GM21390 (cell line): ENCODE measurements at regions not wholly inside any gene's neighbourhood (a gene's known extent, or its start where the extent isn't known, plus 50 kb on each side); places are given as distances from the start of the nearest gene placed in this dataset.

Experiments used
- ATAC-seq: cut with Tn5 transposase; IDR thresholded peaks from one replicate; pipeline ENCODE4 v1.9.1; 2021; ENCODE audit not compliant: unreplicated experiment

DNA sequence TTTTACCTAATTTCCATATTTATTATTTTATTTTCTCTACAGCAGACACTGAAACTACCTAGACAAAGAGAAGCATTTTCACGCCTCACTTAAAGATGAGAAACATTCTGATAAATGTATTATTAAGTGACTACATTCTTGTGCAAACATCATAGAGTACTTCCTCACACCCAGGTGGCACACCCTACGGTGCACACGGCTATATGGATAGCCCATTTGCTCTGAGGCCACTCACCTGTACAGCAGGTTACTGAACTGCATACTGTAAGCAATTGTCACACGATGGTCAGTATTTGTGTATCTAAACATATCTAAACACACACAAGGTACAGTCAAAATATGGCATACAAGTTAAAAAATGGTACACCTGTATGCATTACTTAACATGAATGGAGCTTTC lies 481.4 kb downstream of the CMPK2 start:
- ATAC-seq = no peak

DNA sequence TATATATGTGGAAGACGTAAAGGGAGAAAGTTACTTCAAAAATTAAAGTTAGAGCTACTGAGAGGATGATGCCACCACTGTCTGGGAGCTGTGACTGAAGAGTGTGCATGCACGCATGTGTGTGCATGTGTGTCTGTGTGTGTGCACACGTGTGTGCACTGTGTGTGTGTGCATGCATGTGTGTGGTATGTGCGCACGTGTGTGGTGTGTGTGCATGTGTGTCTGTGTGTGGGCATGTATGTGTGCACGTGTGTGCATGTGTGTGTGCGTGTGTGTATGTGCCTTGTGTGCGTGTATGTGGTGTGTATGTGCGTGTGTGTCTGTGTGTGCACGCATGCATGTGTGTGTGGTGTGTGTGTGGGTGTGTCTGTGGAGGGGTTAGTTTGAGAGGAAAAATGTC lies 473.4 kb downstream of the CMPK2 start:
- no peak for ATAC-seq

DNA sequence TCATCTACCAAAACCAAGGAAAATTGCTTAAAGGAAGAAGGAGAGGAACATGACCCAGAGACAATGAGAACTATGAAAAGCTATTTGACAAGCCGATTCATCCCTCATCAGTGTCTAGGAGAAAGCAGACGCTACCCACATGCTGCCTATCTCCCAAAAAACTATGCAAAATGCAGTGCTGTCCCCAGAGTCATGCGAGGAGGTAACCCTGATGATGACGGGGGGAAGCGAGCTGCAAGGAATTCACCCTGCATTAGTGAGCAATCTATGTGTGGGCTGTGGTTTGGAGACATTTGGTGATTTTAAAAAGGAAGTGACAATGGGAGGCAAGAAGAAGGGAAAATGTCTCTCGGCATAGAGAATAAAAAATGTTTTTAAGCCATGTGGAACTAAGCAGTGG lies 472.7 kb downstream of the CMPK2 start:
- ATAC-seq = no peak

DNA sequence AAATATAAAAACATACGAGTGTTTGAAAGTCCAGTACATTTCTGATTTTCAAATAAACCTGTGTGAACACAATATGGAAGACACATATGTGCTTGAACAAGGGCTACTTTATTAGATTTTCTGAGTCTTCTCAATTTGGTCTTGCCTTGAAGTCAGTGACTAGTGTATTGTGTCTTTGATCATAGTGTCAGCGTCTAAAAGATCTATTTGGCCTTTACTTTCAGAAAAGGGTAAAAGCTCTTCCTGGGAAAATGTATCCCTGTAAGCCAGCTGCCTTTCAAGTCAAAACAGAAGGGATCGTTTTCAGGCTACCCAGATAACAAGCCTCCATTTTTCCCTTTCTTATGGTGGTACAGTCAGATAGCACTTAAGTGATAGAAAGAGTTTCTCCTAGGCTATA lies 471.9 kb downstream of the CMPK2 start:
- no peak for ATAC-seq

DNA sequence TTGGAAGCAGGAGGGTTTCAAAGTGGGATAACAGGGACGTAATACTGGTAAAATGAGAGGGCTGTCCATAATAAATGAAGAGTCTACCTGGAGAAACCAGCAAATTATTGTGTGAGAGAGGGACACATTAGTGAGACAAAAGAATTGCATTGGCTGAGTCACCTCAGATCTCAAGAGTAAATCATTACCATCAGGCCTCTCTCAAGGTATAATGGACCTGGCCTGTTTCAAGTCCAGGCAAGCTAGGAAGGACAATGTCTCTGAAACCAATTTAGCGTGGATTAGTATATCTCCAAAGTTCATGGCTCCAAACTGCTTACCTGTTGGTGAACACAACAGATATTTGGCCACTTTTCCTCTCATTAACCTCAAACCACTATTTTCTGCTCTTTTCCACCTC lies 471.4 kb downstream of the CMPK2 start:
- no peak for ATAC-seq

DNA sequence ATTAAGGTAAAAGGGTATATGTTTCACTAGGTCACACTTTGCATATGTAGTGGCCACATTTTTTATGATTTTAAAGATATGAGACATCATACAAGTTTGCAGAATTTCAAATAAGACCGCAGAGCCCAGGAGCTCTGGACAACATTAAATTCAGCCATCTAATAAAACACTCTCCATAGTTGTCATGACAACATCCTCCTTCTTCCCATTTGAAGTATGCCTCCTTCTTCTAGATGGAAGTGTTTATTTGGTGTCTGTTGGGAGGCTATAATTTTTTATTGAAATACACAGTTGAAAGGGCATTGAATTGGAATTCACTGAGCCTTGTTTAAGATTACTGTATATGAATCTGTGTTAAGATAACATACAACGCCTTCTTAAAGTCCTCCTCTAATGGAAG lies 467.3 kb downstream of the CMPK2 start:
- ATAC-seq = no peak

DNA sequence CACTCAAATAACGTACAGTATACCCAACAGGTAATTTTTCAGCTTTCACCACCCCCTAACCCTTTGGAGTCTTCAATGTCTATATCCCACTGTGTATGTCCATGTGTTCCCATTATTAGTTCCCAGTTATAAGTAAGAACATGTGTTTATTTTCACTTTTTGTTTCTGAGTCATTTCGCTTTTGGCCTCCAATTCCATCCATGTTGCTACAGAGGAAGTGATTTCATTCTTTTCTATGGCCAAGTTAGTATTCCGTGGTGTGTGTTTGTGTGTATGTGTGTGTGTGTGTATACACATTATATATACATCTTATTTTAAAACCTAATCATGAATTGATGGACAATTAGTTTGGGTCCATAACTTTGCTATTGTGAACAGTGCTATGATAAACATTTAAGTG lies 464.4 kb downstream of the CMPK2 start:
- ATAC-seq = no peak

DNA sequence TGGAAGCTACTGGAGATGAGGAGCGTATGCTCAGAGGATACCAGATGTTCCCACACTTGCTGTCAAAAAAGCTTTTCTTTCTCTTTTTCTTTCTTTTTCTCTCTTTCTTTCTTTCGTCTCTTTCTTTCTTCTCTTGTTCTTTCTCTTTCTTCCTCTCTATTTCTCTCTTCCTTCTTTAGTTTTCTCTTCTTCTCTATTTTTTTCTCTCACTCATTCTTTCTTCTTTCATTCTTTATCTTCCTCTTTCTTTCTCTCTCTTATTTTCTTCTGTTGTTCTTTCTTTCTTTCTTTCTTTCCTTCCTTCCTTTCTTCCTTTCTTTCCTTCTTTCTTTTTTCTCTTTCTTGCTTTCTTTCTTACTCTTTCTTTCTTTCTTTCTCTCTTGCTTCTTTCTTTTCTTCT lies 457.6 kb downstream of the CMPK2 start:
- no peak for ATAC-seq

DNA sequence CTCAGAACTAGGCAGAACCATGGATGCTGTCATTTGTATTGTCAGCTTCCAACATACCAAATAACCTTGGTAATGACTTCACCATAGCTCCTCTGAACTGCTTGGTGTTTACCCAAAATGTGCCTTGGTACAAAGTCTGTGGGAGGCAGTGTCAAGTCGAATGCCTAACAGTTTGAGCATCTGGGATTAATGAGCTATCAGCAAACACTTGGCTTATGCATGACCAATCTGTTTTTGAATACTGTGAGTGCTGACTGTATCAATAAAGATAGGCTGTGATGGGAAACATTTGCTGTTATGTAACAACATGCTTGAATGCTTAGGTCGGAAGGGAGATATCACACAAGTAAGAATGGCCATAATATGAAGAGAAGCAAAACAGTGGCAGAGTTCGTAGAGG lies 455.4 kb downstream of the CMPK2 start:
- no peak for ATAC-seq

DNA sequence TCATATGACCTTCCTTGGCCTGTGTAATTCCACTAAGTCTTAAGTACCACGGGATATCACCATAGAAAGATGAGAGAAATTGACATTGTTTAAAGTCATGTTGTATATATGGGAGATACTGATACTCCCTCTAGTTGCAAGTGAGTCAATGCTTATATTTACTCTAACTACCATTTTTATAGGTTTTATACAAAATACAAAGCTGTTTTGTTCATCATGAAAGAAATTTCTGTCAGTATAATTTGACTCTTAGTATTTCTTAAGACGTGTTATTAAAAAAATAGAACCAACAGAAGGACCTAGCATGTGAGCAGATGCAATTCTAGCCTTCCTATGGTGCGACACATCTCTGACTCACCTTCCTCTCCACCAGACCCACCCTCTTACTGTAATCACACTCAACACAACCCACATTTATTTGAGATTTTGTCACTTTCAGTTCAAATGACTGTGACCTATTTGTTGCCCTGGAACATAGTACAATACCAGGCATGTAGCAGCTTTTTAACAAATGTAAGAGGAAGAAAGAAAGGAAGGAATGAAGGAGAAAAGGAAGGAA lies 453.1 kb downstream of the CMPK2 start:
- no peak for ATAC-seq

DNA sequence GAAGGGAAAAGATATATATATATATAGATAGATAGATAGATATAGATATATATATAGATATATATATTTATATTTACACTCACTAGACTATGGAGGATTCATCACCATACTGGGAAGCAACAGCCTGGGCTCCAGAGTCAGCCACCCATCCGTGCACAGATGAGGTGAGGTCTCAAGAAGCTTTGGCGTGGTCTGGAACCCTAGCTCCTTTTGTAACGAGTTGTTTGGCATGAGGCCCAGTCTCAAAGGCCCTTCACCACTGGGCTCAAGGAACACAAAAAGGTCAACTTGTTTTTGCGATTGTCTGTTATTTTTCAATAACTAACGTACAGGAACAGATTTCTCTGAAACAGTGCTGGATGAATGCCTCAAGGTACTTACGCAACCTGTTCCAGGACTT lies 448.7 kb downstream of the CMPK2 start:
- no peak for ATAC-seq

DNA sequence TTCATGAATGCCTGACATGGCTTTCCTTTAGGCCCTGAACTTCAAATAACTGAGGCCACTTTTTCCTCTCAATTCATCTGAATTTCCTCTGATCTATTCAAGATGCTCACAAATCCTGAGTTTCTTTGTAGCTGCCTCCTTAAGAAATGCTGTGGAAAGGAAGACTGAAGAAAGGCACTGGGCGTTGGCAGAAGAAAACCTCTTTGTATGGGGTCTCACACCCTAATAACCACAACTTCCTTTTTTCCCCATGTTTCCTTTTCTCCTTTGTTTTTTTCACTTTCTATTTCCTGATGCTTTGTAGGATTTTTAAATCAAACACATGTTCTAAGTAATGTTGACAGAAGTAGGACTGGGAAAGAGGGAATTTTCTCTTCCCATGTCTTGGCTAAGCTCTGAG lies 447.4 kb downstream of the CMPK2 start:
- no peak for ATAC-seq

DNA sequence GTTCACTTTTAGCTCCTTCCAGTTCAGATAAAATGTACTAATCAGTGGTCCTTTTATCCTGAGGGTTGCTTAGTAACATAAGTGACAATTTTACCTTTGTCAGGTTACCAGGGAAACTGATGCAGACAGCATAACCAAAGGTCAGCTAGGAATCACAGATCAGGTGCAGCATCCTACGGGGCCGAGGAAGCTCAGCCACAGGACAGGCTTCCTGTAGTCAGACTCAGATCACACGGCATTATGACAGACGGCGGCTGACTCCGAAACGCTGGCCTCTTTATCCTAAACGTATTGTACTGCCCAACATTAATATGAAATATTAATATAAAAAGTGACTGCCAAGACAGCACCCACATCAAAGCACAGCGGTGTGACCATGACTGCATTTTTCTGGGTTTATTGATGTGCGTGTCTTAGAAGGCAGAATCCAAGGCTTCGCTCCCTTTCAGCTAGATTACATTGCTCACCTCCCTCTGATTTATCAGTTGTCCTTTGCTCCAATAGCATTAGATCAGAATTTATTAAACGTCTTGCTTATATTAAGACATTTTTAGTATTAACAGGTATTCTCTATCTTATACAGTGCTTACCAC lies 444.5 kb downstream of the CMPK2 start:
- no peak for ATAC-seq

DNA sequence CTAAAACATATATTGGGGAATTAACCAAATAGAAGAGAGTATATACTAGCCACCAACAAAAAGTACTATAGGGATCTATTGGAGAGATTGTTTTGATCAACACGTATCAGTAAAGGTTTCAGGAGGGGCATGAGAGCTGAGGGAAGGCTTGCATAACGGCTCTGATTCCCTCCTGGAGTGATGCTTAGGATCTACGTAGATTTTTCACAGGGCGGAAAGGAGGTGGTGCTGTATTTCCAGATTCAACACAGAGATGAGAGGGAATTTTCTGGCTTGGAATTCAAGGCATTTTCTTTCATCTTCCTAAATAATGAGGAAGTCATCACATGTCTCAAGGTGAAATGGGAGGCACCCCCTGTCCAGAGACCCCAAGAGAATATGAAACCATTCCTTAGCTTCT lies 443.8 kb downstream of the CMPK2 start:
- ATAC-seq = no peak

DNA sequence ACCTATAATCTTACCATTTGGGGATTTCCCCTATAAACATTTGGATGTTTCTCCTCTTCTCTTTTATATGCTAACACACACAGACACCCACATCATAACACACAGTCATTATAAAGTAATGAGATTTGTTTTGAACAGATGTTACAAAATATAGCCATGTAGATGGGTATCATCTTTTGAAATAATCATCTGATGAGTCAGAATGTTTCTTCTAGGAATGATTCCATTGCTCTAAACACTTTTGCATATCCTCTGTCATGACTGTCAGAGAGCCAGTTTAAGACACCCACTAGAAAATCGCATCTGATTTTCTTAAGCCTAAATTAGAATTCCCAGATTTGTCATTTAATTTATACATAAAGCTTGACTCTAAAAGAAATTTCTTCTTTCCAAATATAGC lies 442.6 kb downstream of the CMPK2 start:
- ATAC-seq = no peak

DNA sequence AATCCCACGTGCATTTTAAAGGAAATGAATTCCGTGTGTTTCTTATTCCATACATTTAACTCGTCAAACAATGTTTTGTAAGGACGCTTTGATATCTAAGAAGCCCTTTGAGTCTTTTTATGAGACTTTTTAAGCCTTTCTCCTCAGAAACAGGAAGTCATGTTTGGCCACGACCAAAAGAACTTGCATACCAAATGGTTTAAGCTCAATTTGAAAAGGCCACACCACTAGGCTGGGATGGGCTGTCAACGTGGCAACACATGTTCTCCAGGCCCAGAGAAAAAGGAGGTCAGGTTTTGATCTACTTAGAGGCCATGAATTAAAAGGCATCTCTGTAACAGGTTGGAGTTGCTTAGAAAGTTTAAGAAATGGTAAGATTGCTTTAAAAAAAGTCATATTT lies 441.8 kb downstream of the CMPK2 start:
- no peak for ATAC-seq

DNA sequence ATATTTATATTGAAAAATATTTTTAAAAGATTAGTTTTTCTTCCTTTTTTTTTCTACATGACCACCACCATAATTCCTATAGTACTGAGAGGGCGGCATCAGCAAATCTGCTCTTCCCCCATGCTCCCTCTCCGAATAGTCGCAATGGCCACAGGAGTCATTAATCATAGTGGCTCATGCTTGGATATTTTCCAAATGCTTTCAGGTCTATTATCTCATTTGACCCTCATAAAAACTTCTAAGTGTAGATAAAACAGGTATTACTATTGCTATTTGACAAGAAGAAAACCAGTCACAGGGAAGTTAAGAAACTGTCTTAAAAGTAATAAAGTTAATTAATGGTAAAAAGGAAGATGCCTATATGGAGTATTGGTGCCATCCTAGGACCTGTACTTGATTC lies 440.7 kb downstream of the CMPK2 start:
- ATAC-seq = no peak

DNA sequence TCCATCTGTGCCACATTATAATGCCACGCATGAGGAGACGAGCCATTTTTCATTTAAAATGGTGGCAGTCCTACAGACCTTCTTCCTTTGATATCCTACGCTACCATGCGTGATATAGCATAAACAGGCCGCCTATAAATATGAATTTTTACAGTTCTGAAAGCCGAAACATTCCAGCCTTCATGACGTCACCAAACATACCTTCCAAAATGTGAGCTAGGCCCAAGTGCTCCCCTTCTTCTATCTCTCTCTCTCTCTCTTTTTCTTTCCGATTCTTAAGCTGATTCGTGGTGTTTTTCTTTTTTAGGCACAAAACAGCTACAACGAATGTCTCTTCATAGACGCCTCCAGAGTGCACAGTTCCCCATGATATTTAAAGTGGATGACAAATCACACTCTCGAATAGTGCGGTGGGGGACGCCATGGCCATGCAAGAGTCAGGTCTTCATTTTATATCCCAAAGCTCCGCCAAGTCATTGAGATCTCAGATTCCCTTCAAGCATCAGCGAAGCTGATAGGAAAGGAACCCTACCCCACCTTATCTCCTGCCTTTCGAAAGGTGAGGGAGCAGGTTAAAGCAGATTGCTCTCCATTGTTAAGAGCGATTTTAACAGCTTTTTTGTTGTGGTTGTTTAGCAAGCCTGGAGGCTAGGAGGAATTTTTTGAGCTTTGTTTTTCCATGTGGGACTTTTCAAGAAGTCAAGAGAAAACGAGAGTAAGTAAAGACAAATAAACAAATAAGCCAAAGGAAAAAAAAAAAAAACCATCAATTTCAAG lies 436.3 kb downstream of the CMPK2 start:
- ATAC-seq = no peak

DNA sequence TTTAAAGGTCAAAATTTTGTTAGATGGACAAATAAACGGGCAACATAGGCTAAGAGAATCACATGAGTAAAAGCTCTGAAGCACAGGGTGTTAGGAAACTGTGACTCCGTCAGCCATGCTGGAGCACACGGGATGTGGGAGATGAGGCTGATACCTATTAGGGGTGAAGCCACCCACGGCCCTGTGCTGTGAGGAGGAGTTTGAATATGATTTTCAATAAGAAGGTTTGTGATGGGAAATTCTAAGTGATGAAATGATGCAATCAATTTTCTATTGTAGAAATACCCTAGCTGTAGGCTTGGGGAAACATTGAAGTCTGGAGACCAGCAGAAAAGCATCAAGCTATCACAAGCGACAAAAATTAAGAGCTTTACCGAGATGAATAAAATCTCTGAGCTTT lies 431.3 kb downstream of the CMPK2 start:
- ATAC-seq = no peak

DNA sequence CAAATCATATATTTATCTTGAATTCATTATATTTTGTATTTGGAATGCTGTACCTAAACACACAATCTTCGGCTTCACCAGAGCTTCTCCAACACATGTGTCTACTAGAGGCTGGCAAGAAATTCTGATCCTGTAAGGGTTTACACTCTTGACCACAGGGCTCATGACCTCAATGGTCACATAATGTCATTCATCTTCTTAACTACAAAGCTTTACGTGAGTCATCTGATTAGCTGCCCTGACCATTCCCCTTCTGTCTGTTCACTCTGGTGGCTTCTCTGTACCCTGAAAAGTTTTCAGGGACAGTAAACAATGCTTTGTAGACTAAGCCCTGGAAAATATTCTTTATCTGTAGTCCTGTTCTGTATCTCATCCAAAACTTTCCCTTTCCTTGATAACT lies 423.9 kb downstream of the CMPK2 start:
- no peak for ATAC-seq

DNA sequence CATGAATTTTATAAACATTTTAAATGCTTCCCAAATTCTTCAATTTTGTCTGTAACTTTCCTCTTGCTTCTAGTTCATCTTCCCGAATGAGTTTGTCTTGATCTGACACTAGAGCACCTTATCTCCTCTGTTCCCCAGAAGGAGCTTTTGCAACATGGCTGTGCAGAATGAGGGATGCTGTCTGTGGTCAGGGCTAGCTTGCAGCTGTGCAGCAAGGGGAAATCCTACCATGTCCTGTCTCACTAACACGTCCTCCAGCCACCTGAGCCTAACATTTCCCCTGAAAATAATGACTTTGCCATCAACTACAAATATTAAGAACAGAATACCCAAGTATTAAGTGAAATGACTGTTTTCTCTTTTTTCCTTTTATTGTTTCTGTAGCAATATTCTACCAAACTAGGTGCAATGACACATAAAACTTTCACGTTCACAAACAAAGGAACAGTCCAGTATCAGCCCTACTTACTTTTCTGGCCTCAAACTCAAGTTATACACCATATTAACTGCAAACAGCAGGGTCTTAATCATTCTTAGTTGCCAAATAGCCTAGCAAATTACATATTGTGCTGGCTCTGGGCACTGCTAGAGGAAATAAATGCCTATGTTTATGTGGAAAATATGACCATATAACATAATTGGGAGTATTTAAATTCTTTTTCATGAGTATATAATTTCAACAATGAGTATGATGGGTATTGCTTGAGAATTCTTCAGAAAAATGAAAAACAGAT lies 423.3 kb downstream of the CMPK2 start:
- no peak for ATAC-seq
